WERI-Rb-1 (cell line): ENCODE measurements at regions not wholly inside any gene's neighbourhood (a gene's known extent, or its start where the extent isn't known, plus 50 kb on each side); places are given as distances from the start of the nearest gene placed in this dataset.
A peak's percentile ranks its signal among the peaks of the same experiment; 100 is the strongest.
"Not testable (repeated sequence)": the region's sequence is repeated elsewhere in the genome, so short reads cannot be mapped to it uniquely, and the experiment has no call there.

ENCODE experiments used
- DNase-seq: peaks from one replicate; pipeline ENCODE4 v3.0.0-alpha.2; 2020
- H3K27ac ChIP-seq: fragments of 250-450 bp; sonication (Bioruptor Pico); 2 replicates; pipeline ENCODE4 v1.5.1; 2020; ENCODE audit warnings: mild to moderate bottlenecking, moderate library complexity
- H3K27me3 ChIP-seq: fragments of 250-450 bp; sonication (Bioruptor Pico); 2 replicates; pipeline ENCODE4 v1.5.1; 2021; ENCODE audit warnings: mild to moderate bottlenecking, low read depth, moderate library complexity; ENCODE audit not compliant: insufficient read depth, severe bottlenecking
- H3K36me3 ChIP-seq: fragments of 250-450 bp; sonication (Bioruptor Pico); 2 replicates; pipeline ENCODE4 v1.5.1; 2020; ENCODE audit warnings: mild to moderate bottlenecking, moderate library complexity
- H3K4me3 ChIP-seq: 2 replicates; pipeline ENCODE4 v1.5.1; 2011; ENCODE audit warnings: low read depth, mild to moderate bottlenecking, control low read depth, low read length
- H3K9me3 ChIP-seq: fragments of 250-450 bp; sonication (Bioruptor Pico); 2 replicates; pipeline ENCODE4 v1.5.1; 2021; ENCODE audit warnings: mild to moderate bottlenecking, moderate library complexity; ENCODE audit not compliant: severe bottlenecking
- CTCF ChIP-seq: IDR thresholded peaks from 2 replicates; pipeline ENCODE4 v1.5.1; 2011; ENCODE audit warnings: low read depth, mild to moderate bottlenecking, control low read depth, inconsistent platforms, low read length

- Histone ChIP-seq H3K9me3 (no peaks in the 10 kb centered on the region), H3K27me3 (no peaks in the 10 kb centered on the region), H3K27ac (no peak overlapping the region), H3K4me3 (no peak overlapping the region), H3K36me3 (no peaks in the 10 kb centered on the region)
- no peak for TF ChIP-seq CTCF
- no peak for DNase-seq
Observed at GRCh38 chr21:33135925-33136324, 66.0 kb downstream of the OLIG1 start.

- H3K4me3 ChIP-seq, result no peak overlapping the region
- DNase-seq, result no peak
- no peaks in the 10 kb centered on the region for H3K36me3 ChIP-seq
- no peaks in the 10 kb centered on the region for H3K9me3 ChIP-seq
- no peaks in the 10 kb centered on the region for H3K27me3 ChIP-seq
- H3K27ac ChIP-seq, result no peak overlapping the region
- TF ChIP-seq CTCF, result no peak
Observed at GRCh38 chr21:33136847-33137502, 67.0 kb downstream of the OLIG1 start.

- no peak overlapping the region for H3K27ac ChIP-seq
- no peaks in the 10 kb centered on the region for H3K36me3 ChIP-seq
- no peak overlapping the region for H3K4me3 ChIP-seq
- TF ChIP-seq CTCF, result no peak
- H3K27me3 ChIP-seq, result no peaks in the 10 kb centered on the region
- DNase-seq, result no peak
- no peaks in the 10 kb centered on the region for H3K9me3 ChIP-seq
Observed at GRCh38 chr21:33139084-33139483, 69.1 kb downstream of the OLIG1 start.

GRCh38 chr21:33140288-33140687, 70.3 kb downstream of the OLIG1 start:
- no peak for TF ChIP-seq CTCF

GRCh38 chr21:33146467-33146866, 76.5 kb downstream of the OLIG1 start:
- Histone ChIP-seq H3K9me3 (no peaks in the 10 kb centered on the region), H3K27ac (no peak overlapping the region), H3K4me3 (no peak overlapping the region), H3K27me3 (no peaks in the 10 kb centered on the region), H3K36me3 (no peaks in the 10 kb centered on the region)
- DNase-seq, result no peak
- no peak for TF ChIP-seq CTCF

More at GRCh38 chr21:33140288-33140687, 70.3 kb downstream of the OLIG1 start:
- no peak overlapping the region for H3K4me3 ChIP-seq
- H3K27me3 ChIP-seq, result no peaks in the 10 kb centered on the region
- no peak for DNase-seq
- no peaks in the 10 kb centered on the region for H3K9me3 ChIP-seq
- no peak overlapping the region for H3K27ac ChIP-seq
- no peaks in the 10 kb centered on the region for H3K36me3 ChIP-seq

GRCh38 chr21:33149181-33149580, 79.2 kb downstream of the OLIG1 start:
- TF ChIP-seq CTCF, result no peak
- H3K36me3 ChIP-seq, result no peaks in the 10 kb centered on the region
- peak; percentile 69 for DNase-seq
- H3K27ac ChIP-seq, result no peak overlapping the region
- no peaks in the 10 kb centered on the region for H3K9me3 ChIP-seq
- H3K27me3 ChIP-seq, result no peaks in the 10 kb centered on the region
- H3K4me3 ChIP-seq, result no peak overlapping the region

- not testable (repeated sequence) for H3K9me3 ChIP-seq, DNase-seq, H3K36me3 ChIP-seq, H3K4me3 ChIP-seq, H3K27ac ChIP-seq, H3K27me3 ChIP-seq
Observed at GRCh38 chr21:33150968-33151367, 78.8 kb upstream of the IFNAR2 start.
